ENCODE measurements at regions not wholly inside any gene's neighbourhood (a gene's known extent, or its start where the extent isn't known, plus 50 kb on each side); places are given as distances from the start of the nearest gene placed in this dataset.

- no peak for TF ChIP-seq EZH2 (IDR thresholded peaks at IDR 0.05; ENCODE audit: low read depth, unreplicated experiment)
- no peak for TF ChIP-seq REST (IDR thresholded peaks at IDR 0.05; ENCODE audit: unreplicated experiment)
- no peak; a peak in 1 of 4 replicates for TF ChIP-seq CTCF (conservative IDR thresholded peaks at IDR 0.05; ENCODE audit: low read depth in 2 of 2)
- TF ChIP-seq JUNB (IDR thresholded peaks at IDR 0.05; ENCODE audit: unreplicated experiment), result no peak
- no peak for TF ChIP-seq CREB1 (CRISPR knock-in tag; IDR thresholded peaks at IDR 0.05; ENCODE audit: low read depth)
- TF ChIP-seq POLR2AphosphoS5 (IDR thresholded peaks at IDR 0.05; ENCODE audit: low read depth), result no peak
- no peak for TF ChIP-seq ZNF331 (CRISPR knock-in tag; IDR thresholded peaks at IDR 0.05; ENCODE audit: low read depth)
- TF ChIP-seq EZH2phosphoT487 (IDR thresholded peaks at IDR 0.05; ENCODE audit: unreplicated experiment), result no peak
- no peak for TF ChIP-seq ETS1 (IDR thresholded peaks at IDR 0.05)
- no peak for TF ChIP-seq ZNF114 (CRISPR knock-in tag; IDR thresholded peaks at IDR 0.05)
- TF ChIP-seq ZNF462 (CRISPR knock-in tag; IDR thresholded peaks at IDR 0.05), result no peak
- TF ChIP-seq NANOG (IDR thresholded peaks at IDR 0.05; ENCODE audit: borderline replicate concordance), result no peak
- TF ChIP-seq STAT1 (IDR thresholded peaks at IDR 0.05; ENCODE audit: unreplicated experiment), result no peak
These were observed 636.5 kb downstream of the TAF11L14 start for GRCh38 chr5:18270635-18271338.
